HEK293T (cell line): ENCODE measurements at regions not wholly inside any gene's neighbourhood (a gene's known extent, or its start where the extent isn't known, plus 50 kb on each side); places are given as distances from the start of the nearest gene placed in this dataset.

ENCODE experiments used
- FOXA1 ChIP-seq: fragments of 450-650 bp; IDR thresholded peaks from 2 replicates; pipeline ENCODE4 v1.6.1; 2016; ENCODE audit warnings: mild to moderate bottlenecking
- FOXK2 ChIP-seq: fragments of 450-650 bp; IDR thresholded peaks from 2 replicates; pipeline ENCODE4 v1.6.1; 2016; ENCODE audit warnings: mild to moderate bottlenecking
- L3MBTL2 ChIP-seq: fragments of 450-650 bp; conservative IDR thresholded peaks from 2 replicates; pipeline ENCODE4 v1.6.1; 2016; ENCODE audit warnings: mild to moderate bottlenecking
- SP1 ChIP-seq: fragments of 450-650 bp; IDR thresholded peaks from 2 replicates; pipeline ENCODE4 v1.6.1; 2017
- SUZ12 ChIP-seq: fragments of 450-650 bp; IDR thresholded peaks from 2 replicates; pipeline ENCODE4 v1.6.1; 2016; ENCODE audit warnings: mild to moderate bottlenecking
- ZNF384 ChIP-seq: fragments of 450-650 bp; IDR thresholded peaks from 2 replicates; pipeline ENCODE4 v1.6.1; 2016

DNA sequence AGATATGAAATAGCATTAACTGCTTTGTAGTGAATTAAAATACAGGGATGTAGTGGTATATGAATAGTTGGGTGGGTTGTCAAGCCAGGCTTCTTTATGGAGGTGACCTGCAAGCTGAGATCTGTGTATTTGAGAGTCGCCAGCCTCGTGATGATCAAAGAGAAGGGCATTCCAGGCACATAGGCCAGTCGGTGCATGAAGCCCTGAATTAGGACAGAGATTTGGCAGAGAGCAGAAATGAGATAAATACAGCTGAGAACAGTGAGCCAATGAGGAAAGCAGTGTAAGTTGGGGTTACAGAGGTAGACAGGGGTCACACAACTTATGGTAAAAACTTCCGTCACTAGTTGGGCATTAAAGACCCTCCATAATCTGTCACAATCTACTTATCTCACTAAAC, 641.9 kb downstream of the OTOL1 start:
- TF ChIP-seq L3MBTL2 (no peak), ZNF384 (no peak), SP1 (no peak), SUZ12 (no peak), FOXK2 (no peak), FOXA1 (no peak)
